Smooth muscle cell (in vitro differentiated cells): ENCODE measurements at regions not wholly inside any gene's neighbourhood (a gene's known extent, or its start where the extent isn't known, plus 50 kb on each side); places are given as distances from the start of the nearest gene placed in this dataset.

ENCODE experiments used
- DNase-seq: peaks from one replicate; lab custom pipeline; 2025; ENCODE audit not compliant: unreplicated experiment; lab: John Stamatoyannopoulos, UW
- H2AFZ ChIP-seq: fragments of 200-600 bp; sonication (generic); 2 replicates; pipeline ENCODE4 v1.6.0; 2016; ENCODE audit warnings: antibody characterized with exemption, low read depth, mild to moderate bottlenecking
- H3F3A ChIP-seq: fragments of 200-600 bp; sonication (generic); 2 replicates; pipeline ENCODE4 v1.6.0; 2017; ENCODE audit warnings: antibody characterized with exemption, low read depth
- H3K27ac ChIP-seq: fragments of 200-600 bp; sonication (generic); 2 replicates; pipeline ENCODE4 v1.5.1; 2016; ENCODE audit warnings: low read depth, mild to moderate bottlenecking
- H3K27me3 ChIP-seq: fragments of 200-600 bp; sonication (generic); 2 replicates; pipeline ENCODE4 v1.6.1; 2016; ENCODE audit warnings: low read depth, mild to moderate bottlenecking
- H3K36me3 ChIP-seq: fragments of 200-600 bp; sonication (generic); 2 replicates; pipeline ENCODE4 v1.5.1; 2016; ENCODE audit warnings: low read depth
- H3K4me1 ChIP-seq: fragments of 200-600 bp; sonication (generic); 2 replicates; pipeline ENCODE4 v1.5.1; 2016; ENCODE audit warnings: low read depth
- H3K4me2 ChIP-seq: fragments of 200-600 bp; sonication (generic); 2 replicates; pipeline ENCODE4 v1.6.0; 2016; ENCODE audit warnings: mild to moderate bottlenecking
- H3K4me3 ChIP-seq: fragments of 200-600 bp; sonication (generic); 2 replicates; pipeline ENCODE4 v1.5.1; 2016; ENCODE audit warnings: mild to moderate bottlenecking
- H3K79me2 ChIP-seq: fragments of 200-600 bp; sonication (generic); 2 replicates; pipeline ENCODE4 v1.6.0; 2016; ENCODE audit warnings: low read depth, mild to moderate bottlenecking
- H3K9ac ChIP-seq: fragments of 200-600 bp; sonication (generic); 2 replicates; pipeline ENCODE4 v1.6.0; 2016; ENCODE audit warnings: low read depth
- H3K9me3 ChIP-seq: fragments of 200-600 bp; sonication (generic); replicated peaks from 2 replicates; pipeline ENCODE4 v1.5.1; 2016; ENCODE audit warnings: low read depth
- H4K20me1 ChIP-seq: fragments of 200-600 bp; sonication (generic); 2 replicates; pipeline ENCODE4 v1.6.0; 2016; ENCODE audit warnings: low read depth
- CTCF ChIP-seq: fragments of 200-600 bp; sonication (generic); IDR thresholded peaks from 2 replicates; pipeline ENCODE4 v1.5.1; 2017; ENCODE audit warnings: borderline replicate concordance, mild to moderate bottlenecking, antibody characterized with exemption; ENCODE audit not compliant: insufficient read depth, poor library complexity, severe bottlenecking
- WGBS: methylation state at CpG from one replicate; pipeline ENCODE4 v1.1.7; 2016; ENCODE audit warnings: low lambda C conversion rate; 5-methylcytosine and 5-hydroxymethylcytosine counted together

DNA sequence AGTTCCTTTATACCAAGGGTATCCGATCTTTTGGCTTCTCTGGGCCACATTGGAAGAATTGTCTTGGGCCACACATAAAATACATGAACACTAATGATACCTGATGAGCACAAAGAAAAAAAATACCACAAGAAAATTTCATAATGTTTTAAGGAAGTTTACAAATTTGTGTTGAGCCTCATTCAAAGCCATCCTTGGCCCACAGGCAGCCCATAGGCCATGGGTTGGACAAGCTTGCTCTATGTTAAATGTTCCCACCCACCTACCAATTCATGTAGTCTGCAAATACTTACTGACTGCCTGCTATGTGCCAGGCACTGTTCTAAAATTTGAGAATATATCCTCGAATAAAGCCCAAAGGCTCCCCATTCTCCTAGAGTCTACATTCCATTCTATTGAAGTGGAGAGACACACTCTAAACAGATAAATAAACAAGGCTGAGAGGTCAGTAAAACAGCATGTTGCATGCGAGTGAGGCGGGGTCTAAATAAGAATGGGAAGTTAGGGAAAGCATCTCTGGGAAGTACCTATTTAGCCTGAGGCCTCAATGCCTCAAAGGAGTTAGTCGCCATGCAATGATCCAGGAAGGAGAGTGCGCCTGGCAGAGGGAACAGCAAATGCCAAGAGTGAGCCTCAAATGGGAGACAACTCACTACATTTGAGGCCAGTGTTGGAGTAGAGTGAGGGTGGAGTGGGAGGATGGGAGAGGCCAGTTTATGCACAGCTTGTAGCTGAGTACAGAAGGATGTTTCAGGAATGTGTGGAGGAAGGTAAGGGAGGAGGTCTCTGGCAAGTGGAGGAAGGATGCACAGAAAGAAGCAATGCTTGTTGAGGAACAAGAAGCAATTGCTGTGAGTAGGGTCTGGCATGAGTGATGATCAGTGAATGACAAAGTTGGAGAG is 52.5 kb upstream of the CLDN10 start:
- Histone ChIP-seq H3K4me2 (no peak overlapping the region), H3K79me2 (no peaks in the 10 kb centered on the region), H3K4me1 (no peaks in the 10 kb centered on the region), H3F3A (no peaks in the 10 kb centered on the region), H3K27ac (no peak overlapping the region), H3K4me3 (no peak overlapping the region), H3K27me3 (no peaks in the 10 kb centered on the region), H3K9me3 (no peaks in the 10 kb centered on the region), H2AFZ (no peak overlapping the region), H4K20me1 (no peaks in the 10 kb centered on the region), H3K36me3 (no peaks in the 10 kb centered on the region), H3K9ac (no peak overlapping the region)
- TF ChIP-seq CTCF = no peak
- 75% methylated on average over 6 of the region's 6 CpGs for WGBS
- DNase-seq = no peak

DNA sequence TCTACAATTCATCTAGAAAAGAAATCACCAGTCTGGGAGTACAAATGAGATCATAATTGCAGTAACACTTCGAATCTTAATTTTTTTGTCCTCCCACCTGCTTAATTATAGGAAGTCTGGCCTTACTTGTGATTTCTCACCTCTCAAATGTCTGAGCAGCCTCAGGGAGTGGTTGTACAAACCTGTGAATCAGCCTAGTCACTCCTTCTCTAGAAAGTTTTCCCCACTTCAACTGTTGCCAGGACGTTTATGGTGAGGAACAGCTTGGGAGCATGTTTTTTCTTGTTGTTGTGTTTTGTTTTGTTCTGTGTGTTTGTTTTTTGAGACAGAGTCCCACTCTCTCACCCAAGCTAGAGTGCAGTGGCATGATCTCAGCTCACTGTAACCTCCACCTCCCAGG is 50.3 kb upstream of the CLDN10 start:
- WGBS = 78% methylated on average over 2 of the region's 2 CpGs
- Histone ChIP-seq H3K4me3 (no peak overlapping the region), H3K27ac (no peak overlapping the region), H3K9ac (no peak overlapping the region), H3K36me3 (no peaks in the 10 kb centered on the region), H3K27me3 (no peaks in the 10 kb centered on the region), H3K79me2 (no peaks in the 10 kb centered on the region), H4K20me1 (no peaks in the 10 kb centered on the region), H3K4me1 (no peaks in the 10 kb centered on the region), H3K4me2 (no peak overlapping the region), H3F3A (no peaks in the 10 kb centered on the region), H3K9me3 (no peaks in the 10 kb centered on the region), H2AFZ (no peak overlapping the region)
- no peak for TF ChIP-seq CTCF
- no peak for DNase-seq
